SH-SY5Y (cell line): ENCODE measurements at regions not wholly inside any gene's neighbourhood (a gene's known extent, or its start where the extent isn't known, plus 50 kb on each side); places are given as distances from the start of the nearest gene placed in this dataset.

ENCODE experiments used
- GATA2 ChIP-seq: IDR thresholded peaks from 2 replicates; pipeline ENCODE4 v1.6.1; 2011; ENCODE audit warnings: mild to moderate bottlenecking, low read depth, low read length
- GATA3 ChIP-seq: IDR thresholded peaks from 2 replicates; pipeline ENCODE4 v1.6.1; 2011; ENCODE audit warnings: low read depth, mild to moderate bottlenecking, low read length, moderate library complexity

GRCh38 chr18:27652480-27653121, 467.5 kb upstream of the CHST9 start:
- TF ChIP-seq GATA3 (no peak), GATA2 (no peak)
